GM12878 (cell line): ENCODE measurements at regions not wholly inside any gene's neighbourhood (a gene's known extent, or its start where the extent isn't known, plus 50 kb on each side); places are given as distances from the start of the nearest gene placed in this dataset.

Source experiments
- ATAC-seq: fragments of 200-7000 bp; cut with Tn5 transposase; 3 replicates; pipeline ENCODE4 v1.9.1; 2020; ENCODE audit warnings: mild to moderate bottlenecking, moderate library complexity
- BruUV-seq: library from RNA; stranded (reverse); fragments of 400-500 nt; replicated peaks from 2 replicates; lab custom pipeline; 2021; lab: Mats Ljungman, UMichigan
- CTCF ChIA-PET: fragments of 300-600 bp; sonication (Branson Sonifier 250); formaldehyde crosslinking; extraction: SDS; loops from one replicate; lab custom pipeline; 2021; ENCODE audit warnings: inconsistent platforms; lab: Yijun Ruan, JAX
- POLR2A ChIA-PET: fragments of 350-600 bp; formaldehyde crosslinking; extraction: SDS; loops from one replicate; lab custom pipeline; 2021; ENCODE audit warnings: inconsistent platforms; lab: Charles Lee
- RAD21 ChIA-PET: fragments of 300-600 bp; sonication (Branson Sonifier 250); formaldehyde crosslinking; loops from one replicate; lab custom pipeline; 2023; ENCODE audit warnings: antibody characterized with exemption; ENCODE audit not compliant: unreplicated experiment; lab: Charles Lee
- SMC1A ChIA-PET: fragments of 300-600 bp; sonication (Branson Sonifier 250); formaldehyde crosslinking; loops from one replicate; lab custom pipeline; 2023; ENCODE audit not compliant: unreplicated experiment, uncharacterized antibody; lab: Charles Lee
- DNase-seq: peaks from one replicate; pipeline ENCODE4 v3.0.0-alpha.2; 2011; ENCODE audit warnings: low read depth, low spot score
- FAIRE-seq: peaks from 3 replicates; lab custom pipeline; 2011; peaks lifted over from hg19 to GRCh38; lab: Jason Lieb, UNC
- H2AFZ ChIP-seq: 2 replicates; pipeline ENCODE4 v1.6.0; 2011; ENCODE audit warnings: low read depth, low read length, control low read depth; ENCODE audit not compliant: control insufficient read depth
- H3K27ac ChIP-seq: 2 replicates; pipeline ENCODE4 v1.5.1; 2011; ENCODE audit warnings: control low read depth; ENCODE audit not compliant: control insufficient read depth, insufficient read depth
- H3K27me3 ChIP-seq, 2 experiments: replicated peaks in 1 of 2; 2 replicates each; pipeline versions ENCODE4 v1.6.0 to v1.6.1; 2011; ENCODE audit warnings: low read length in 1 of 2; ENCODE audit not compliant: control insufficient read depth in 2 of 2, insufficient read depth in 2 of 2
- H3K36me3 ChIP-seq, 2 experiments: 2 replicates each; pipeline ENCODE4 v1.5.1; 2011; ENCODE audit warnings: low read length in 1 of 2; ENCODE audit not compliant: control insufficient read depth in 2 of 2, insufficient read depth in 2 of 2
- H3K4me1 ChIP-seq: 2 replicates; pipeline ENCODE4 v1.6.1; 2011; ENCODE audit warnings: mild to moderate bottlenecking, low read length, moderate library complexity, mixed read lengths; ENCODE audit not compliant: control insufficient read depth, insufficient read depth
- H3K4me2 ChIP-seq: 2 replicates; pipeline ENCODE4 v1.6.0; 2011; ENCODE audit warnings: control low read depth; ENCODE audit not compliant: control insufficient read depth, insufficient read depth
- H3K4me3 ChIP-seq: fragments of 200-600 bp; sonication (generic); 2 replicates; pipeline ENCODE4 v1.5.1; 2016
- H3K79me2 ChIP-seq: 2 replicates; pipeline ENCODE4 v1.6.0; 2011; ENCODE audit warnings: low read length; ENCODE audit not compliant: control insufficient read depth, insufficient read depth
- H3K9ac ChIP-seq: 2 replicates; pipeline ENCODE4 v1.8.0; 2011; ENCODE audit warnings: low read length, control low read depth, mixed read lengths; ENCODE audit not compliant: control insufficient read depth, insufficient read depth
- H3K9me3 ChIP-seq: replicated peaks from 3 replicates; pipeline ENCODE4 v1.5.1; 2011; ENCODE audit warnings: mild to moderate bottlenecking, low read length; ENCODE audit not compliant: control insufficient read depth, insufficient read depth
- H4K20me1 ChIP-seq: 2 replicates; pipeline ENCODE4 v1.6.0; 2011; ENCODE audit not compliant: control insufficient read depth, insufficient read depth
- CHD2 ChIP-seq: IDR thresholded peaks from 2 replicates; pipeline ENCODE4 v1.6.1; 2011; ENCODE audit warnings: low read depth, low read length, improper control_type of control experiment, borderline replicate concordance
- E4F1 ChIP-seq: fragments of 450-650 bp; IDR thresholded peaks from 2 replicates; pipeline ENCODE4 v1.6.1; 2018; ENCODE audit warnings: borderline replicate concordance, mild to moderate bottlenecking; ENCODE audit not compliant: partially characterized antibody
- GATAD2B ChIP-seq: fragments of 450-650 bp; conservative IDR thresholded peaks from 2 replicates; pipeline ENCODE4 v1.6.1; 2017; ENCODE audit warnings: low read depth, mild to moderate bottlenecking, moderate library complexity
- PAX5 ChIP-seq: IDR thresholded peaks from 2 replicates; pipeline ENCODE4 v1.6.1; 2011; ENCODE audit warnings: low read depth, low read length, borderline replicate concordance
- POLR2AphosphoS2 ChIP-seq: IDR thresholded peaks from 2 replicates; pipeline ENCODE4 v1.6.1; 2011; ENCODE audit warnings: low read depth, mild to moderate bottlenecking, low read length, improper control_type of control experiment, moderate library complexity
- PRDM15 ChIP-seq: fragments of 450-650 bp; formaldehyde crosslinking; IDR thresholded peaks from 2 replicates; pipeline ENCODE4 v1.4.0; 2020; ENCODE audit warnings: mild to moderate bottlenecking, moderate library complexity
- RAD21 ChIP-seq: IDR thresholded peaks from 2 replicates; pipeline ENCODE4 v1.6.1; 2011; ENCODE audit warnings: mild to moderate bottlenecking, low read depth, low read length, moderate library complexity; ENCODE audit not compliant: insufficient read depth
- TCF12 ChIP-seq: IDR thresholded peaks from 2 replicates; pipeline ENCODE4 v1.6.1; 2011; ENCODE audit warnings: low read depth, mild to moderate bottlenecking, low read length
- WGBS: methylation state at CpG from one replicate; pipeline ENCODE4 v1.1.6; 2016; ENCODE audit warnings: low lambda C conversion rate; ENCODE audit not compliant: insufficient replicate concordance, insufficient coverage; ENCODE audit errors: missing lambda C conversion rate; 5-methylcytosine and 5-hydroxymethylcytosine counted together
- in situ Hi-C: fragments of 300-500 bp; cut with MboI; formaldehyde crosslinking; loops from 9 replicates; pipeline ENCODE4 v1.14.3; 2018; ENCODE audit warnings: mixed read lengths
- intact Hi-C: fragments of 100-400 bp; cut with micrococcal nuclease; formaldehyde crosslinking; loops from one replicate; pipeline ENCODE4 v1.14.2; 2022; ENCODE audit not compliant: unreplicated experiment
- TF ChIP-seq, protein P1 (sequence below): fragments of 450-650 bp; IDR thresholded peaks from 2 replicates; pipeline ENCODE4 v1.6.1; 2014; ENCODE audit warnings: mild to moderate bottlenecking

GRCh38 chr2:150710041-150710440 lies 222.6 kb upstream of the RND3 start:
- no TSS peak for BruUV-seq
- Histone ChIP-seq H3K4me3 (no peak overlapping the region), H2AFZ (no peak overlapping the region), H4K20me1 (no peaks in the 10 kb centered on the region), H3K4me2 (no peak overlapping the region), H3K27ac (no peak overlapping the region), H3K27me3 (no peaks in the 10 kb centered on the region), H3K4me1 (no peaks in the 10 kb centered on the region), H3K9me3 (no peaks in the 10 kb centered on the region), H3K79me2 (no peaks in the 10 kb centered on the region), H3K36me3 (no peaks in the 10 kb centered on the region), H3K9ac (no peak overlapping the region)
- ChIA-PET POLR2A (no interaction called here), CTCF (interaction anchor here (1.7 to 1.8 kb wide), 2 partner anchors 9 to 110 kb away, joined by 3 to 4 read pairs; no protein-coding TSS in a partner anchor), RAD21 (no interaction called here), SMC1A (interaction anchor here (0.6 to 1.3 kb wide), 3 partner anchors 32 to 825 kb away, joined by 3 read pairs; no protein-coding TSS in a partner anchor)
- TF ChIP-seq TCF12, result no peak
- no peak for TF ChIP-seq PAX5
- TF ChIP-seq POLR2AphosphoS2, result no peak
- TF ChIP-seq E4F1, result no peak
- TF ChIP-seq CHD2, result no peak
- no peak for TF ChIP-seq GATAD2B
- TF ChIP-seq RAD21, result no peak
- TF ChIP-seq PRDM15 (CRISPR knock-in tag), result no peak
- TF ChIP-seq, protein P1, sequence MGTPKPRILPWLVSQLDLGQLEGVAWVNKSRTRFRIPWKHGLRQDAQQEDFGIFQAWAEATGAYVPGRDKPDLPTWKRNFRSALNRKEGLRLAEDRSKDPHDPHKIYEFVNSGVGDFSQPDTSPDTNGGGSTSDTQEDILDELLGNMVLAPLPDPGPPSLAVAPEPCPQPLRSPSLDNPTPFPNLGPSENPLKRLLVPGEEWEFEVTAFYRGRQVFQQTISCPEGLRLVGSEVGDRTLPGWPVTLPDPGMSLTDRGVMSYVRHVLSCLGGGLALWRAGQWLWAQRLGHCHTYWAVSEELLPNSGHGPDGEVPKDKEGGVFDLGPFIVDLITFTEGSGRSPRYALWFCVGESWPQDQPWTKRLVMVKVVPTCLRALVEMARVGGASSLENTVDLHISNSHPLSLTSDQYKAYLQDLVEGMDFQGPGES, result no peak
- intact Hi-C loops (no loop called here), in situ Hi-C loops (no loop called here)
- FAIRE-seq (no peak), DNase-seq (no peak), ATAC-seq (no peak)
- WGBS, result 15% methylated on average over 3 of the region's 3 CpGs
